HEK293 (cell line): ENCODE measurements at regions not wholly inside any gene's neighbourhood (a gene's known extent, or its start where the extent isn't known, plus 50 kb on each side); places are given as distances from the start of the nearest gene placed in this dataset.

Experiments used
- CTCF ChIP-seq: fragments of 450-650 bp; formaldehyde crosslinking; IDR thresholded peaks from 2 replicates; pipeline ENCODE4 v1.5.1; 2016; ENCODE audit warnings: missing biosample characterization, missing genetic modification characterization
- ELK4 ChIP-seq: IDR thresholded peaks from 2 replicates; pipeline ENCODE4 v1.6.1; 2011; ENCODE audit warnings: mild to moderate bottlenecking, low read depth, low read length, borderline replicate concordance
- HOXA7 ChIP-seq: sonication (generic); formaldehyde crosslinking; IDR thresholded peaks from 2 replicates; pipeline ENCODE4 v1.8.1; 2022; ENCODE audit warnings: missing genetic modification reagents, borderline replicate concordance
- KLF1 ChIP-seq: fragments of 450-650 bp; formaldehyde crosslinking; IDR thresholded peaks from 2 replicates; pipeline ENCODE4 v1.5.1; 2016; ENCODE audit warnings: missing biosample characterization, missing genetic modification characterization
- ZNF18 ChIP-seq: fragments of 450-650 bp; formaldehyde crosslinking; IDR thresholded peaks from 2 replicates; pipeline ENCODE4 v1.5.1; 2016; ENCODE audit warnings: missing biosample characterization, missing genetic modification characterization
- ZNF280D ChIP-seq: fragments of 450-650 bp; formaldehyde crosslinking; IDR thresholded peaks from 2 replicates; pipeline ENCODE4 v1.5.1; 2016; ENCODE audit warnings: missing biosample characterization, missing genetic modification characterization
- ZNF292 ChIP-seq: fragments of 450-650 bp; formaldehyde crosslinking; IDR thresholded peaks from 2 replicates; pipeline ENCODE4 v1.5.1; 2016; ENCODE audit warnings: low read depth, missing biosample characterization, missing genetic modification characterization, borderline replicate concordance
- ZNF398 ChIP-seq: fragments of 450-650 bp; formaldehyde crosslinking; IDR thresholded peaks from 2 replicates; pipeline ENCODE4 v1.5.1; 2017; ENCODE audit warnings: missing biosample characterization, missing genetic modification characterization
- ZNF549 ChIP-seq: fragments of 450-650 bp; IDR thresholded peaks from 2 replicates; pipeline ENCODE4 v1.5.1; 2018; ENCODE audit warnings: missing biosample characterization, missing genetic modification characterization, mild to moderate bottlenecking, inconsistent platforms, moderate library complexity
- ZNF580 ChIP-seq: fragments of 450-650 bp; formaldehyde crosslinking; IDR thresholded peaks from 2 replicates; pipeline ENCODE4 v1.5.1; 2016; ENCODE audit warnings: missing biosample characterization, missing genetic modification characterization

- TF ChIP-seq ZNF18 (tag by site-specific recombination) (no peak), ZNF580 (tag by site-specific recombination) (no peak), HOXA7 (no peak), ZNF292 (tag by site-specific recombination) (no peak), CTCF (tag by site-specific recombination) (no peak), ZNF549 (no peak), ZNF398 (tag by site-specific recombination) (no peak), ELK4 (no peak), ZNF280D (tag by site-specific recombination) (no peak), KLF1 (tag by site-specific recombination) (no peak)
These were observed 243.9 kb downstream of the DIO2 start for GRCh38 chr14:79967453-79967852.
